Endothelial cell of umbilical vein (primary cell): ENCODE measurements at regions not wholly inside any gene's neighbourhood (a gene's known extent, or its start where the extent isn't known, plus 50 kb on each side); places are given as distances from the start of the nearest gene placed in this dataset.

Experiments
- BruUV-seq: library from RNA; stranded (reverse); fragments of 400-500 nt; replicated peaks from 2 replicates; lab custom pipeline; 2021; lab: Mats Ljungman, UMichigan
- CTCF ChIA-PET: fragments of 300-600, 350-600 bp; sonication (Branson Sonifier 250); formaldehyde crosslinking; loops from one replicate; lab custom pipeline; 2021; ENCODE audit warnings: antibody characterized with exemption, inconsistent platforms; lab: Charles Lee
- POLR2A ChIA-PET: fragments of 300-600, 350-600 bp; sonication (Branson Sonifier 250); formaldehyde crosslinking; loops from one replicate; lab custom pipeline; 2021; ENCODE audit warnings: antibody characterized with exemption, inconsistent platforms; lab: Charles Lee
- DNase-seq: peaks from one replicate; pipeline ENCODE4 v3.0.0-alpha.2; 2011; ENCODE audit warnings: low read depth, low spot score
- FAIRE-seq: peaks from 2 replicates; lab custom pipeline; 2011; peaks lifted over from hg19 to GRCh38; lab: Jason Lieb, UNC
- H2AFZ ChIP-seq: 2 replicates; pipeline ENCODE4 v1.6.0; 2012; ENCODE audit warnings: low read depth, low read length, control low read depth, inconsistent platforms
- H3K27ac ChIP-seq: 2 replicates; pipeline ENCODE4 v1.5.1; 2011; ENCODE audit warnings: low read depth, mild to moderate bottlenecking, control low read depth, low read length, moderate library complexity; ENCODE audit not compliant: insufficient read depth
- H3K27me3 ChIP-seq, 2 experiments: 2 replicates each; pipeline versions ENCODE4 v1.6.0 to v1.6.1; 2011; ENCODE audit warnings: low read length in 2 of 2, mixed read lengths in 1 of 2; ENCODE audit not compliant: control insufficient read depth in 2 of 2, insufficient read depth in 2 of 2
- H3K36me3 ChIP-seq, 2 experiments: 2 replicates in 1 of 2; 3 replicates in 1 of 2; pipeline ENCODE4 v1.5.1; 2011; ENCODE audit warnings: low read length in 2 of 2, mild to moderate bottlenecking in 1 of 2, moderate library complexity in 1 of 2; ENCODE audit not compliant: control insufficient read depth in 2 of 2, insufficient read depth in 2 of 2; ENCODE audit errors: extremely low read depth in 1 of 2
- H3K4me1 ChIP-seq: 3 replicates; pipeline ENCODE4 v1.5.1; 2011; ENCODE audit warnings: mild to moderate bottlenecking, low read length; ENCODE audit not compliant: control insufficient read depth, insufficient read depth; ENCODE audit errors: extremely low read depth
- H3K4me2 ChIP-seq: 2 replicates; pipeline ENCODE4 v1.6.1; 2011; ENCODE audit warnings: low read length, control low read depth, mixed read lengths; ENCODE audit not compliant: insufficient read depth
- H3K4me3 ChIP-seq, 3 experiments: fragments of 200-600 bp in 1 of 3; sonication (generic), shearing (Covaris generic) in 1 of 3; replicated peaks in 1 of 3; 2 replicates each; pipeline ENCODE4 v1.5.1; 2011 to 2016; ENCODE audit warnings: control low read depth in 3 of 3, low read length in 3 of 3, mild to moderate bottlenecking in 2 of 3, inconsistent platforms in 1 of 3, low read depth in 1 of 3, moderate library complexity in 1 of 3; ENCODE audit not compliant: insufficient read depth in 1 of 3
- H3K79me2 ChIP-seq: 2 replicates; pipeline ENCODE4 v1.6.0; 2012; ENCODE audit warnings: low read length, inconsistent platforms; ENCODE audit not compliant: control insufficient read depth, insufficient read depth
- H3K9ac ChIP-seq: replicated peaks from 2 replicates; pipeline ENCODE3; 2011; ENCODE audit warnings: low read length, control low read depth; ENCODE audit not compliant: insufficient read depth; ENCODE audit errors: extremely low read depth
- H3K9me1 ChIP-seq: replicated peaks from 3 replicates; pipeline ENCODE4 v1.6.0; 2011; ENCODE audit warnings: mild to moderate bottlenecking, low read length; ENCODE audit not compliant: control insufficient read depth, insufficient read depth; ENCODE audit errors: extremely low read depth
- H3K9me3 ChIP-seq: replicated peaks from 2 replicates; pipeline ENCODE4 v1.5.1; 2012; ENCODE audit warnings: low read length, inconsistent platforms; ENCODE audit not compliant: control insufficient read depth, insufficient read depth
- H4K20me1 ChIP-seq: replicated peaks from 2 replicates; pipeline ENCODE3; 2011; ENCODE audit warnings: mild to moderate bottlenecking, low read length; ENCODE audit not compliant: control insufficient read depth, insufficient read depth; ENCODE audit errors: extremely low read depth
- CTCF ChIP-seq, 2 donors: IDR thresholded peaks; 1 replicate in 1 of 2; 2 replicates in 1 of 2; pipeline ENCODE4 v1.5.1; 2011; ENCODE audit warnings: low read length in 2 of 2, mild to moderate bottlenecking in 2 of 2, moderate library complexity in 2 of 2, control low read depth in 1 of 2, inconsistent platforms in 1 of 2, low read depth in 1 of 2; ENCODE audit not compliant: insufficient read depth in 1 of 2; ENCODE audit errors: extremely low read depth in 1 of 2
- EZH2 ChIP-seq: IDR thresholded peaks from 2 replicates; pipeline ENCODE4 v1.6.1; 2012; ENCODE audit warnings: borderline replicate concordance, low read depth, mild to moderate bottlenecking, moderate library complexity, low read length, inconsistent platforms; ENCODE audit not compliant: severe bottlenecking
- FOS ChIP-seq: IDR thresholded peaks from 2 replicates; pipeline ENCODE4 v1.6.1; 2011; ENCODE audit warnings: mild to moderate bottlenecking, low read length, moderate library complexity, borderline replicate concordance; ENCODE audit not compliant: insufficient read depth
- GATA2 ChIP-seq: IDR thresholded peaks from 2 replicates; pipeline ENCODE4 v1.7.0; 2011; ENCODE audit warnings: low read depth, mild to moderate bottlenecking, moderate library complexity, mixed read lengths, low read length; ENCODE audit not compliant: insufficient read length, insufficient read depth
- JUN ChIP-seq: IDR thresholded peaks from 2 replicates; pipeline ENCODE4 v1.6.1; 2011; ENCODE audit warnings: borderline replicate concordance, low read depth; ENCODE audit not compliant: insufficient read length, insufficient read depth
- MYC ChIP-seq: IDR thresholded peaks from one replicate; pipeline ENCODE4 v1.6.1; 2011; ENCODE audit warnings: mild to moderate bottlenecking, low read depth, low read length
- POLR2A ChIP-seq: IDR thresholded peaks from 2 replicates; pipeline ENCODE4 v1.6.1; 2012; ENCODE audit warnings: low read depth, mild to moderate bottlenecking, control low read depth, low read length
- POLR2AphosphoS5 ChIP-seq: IDR thresholded peaks from 2 replicates; pipeline ENCODE4 v1.6.1; 2012; ENCODE audit warnings: low read depth, mild to moderate bottlenecking, control low read depth, low read length, moderate library complexity; ENCODE audit not compliant: insufficient read depth
- dilution Hi-C: fragments of 300-500 bp; cut with MboI; formaldehyde crosslinking; loops from one replicate; pipeline ENCODE4 v1.15.0; 2019; ENCODE audit warnings: low sequenced_read_pairs; ENCODE audit not compliant: extremely low pct_ligation_motif_present
- intact Hi-C: fragments of 100-400 bp; cut with micrococcal nuclease; formaldehyde crosslinking; loops from one replicate; pipeline ENCODE4 v1.10.0; 2022
- TF ChIP-seq, protein P1 (sequence below): IDR thresholded peaks from 2 replicates; pipeline ENCODE4 v1.6.1; 2011; ENCODE audit not compliant: insufficient read depth, insufficient read length

- H4K20me1 ChIP-seq: no peaks in the 10 kb centered on the region
- no peak for DNase-seq
- intact Hi-C loops: no loop called here
- H3K36me3 ChIP-seq: no peaks in the 10 kb centered on the region
- H3K9ac ChIP-seq: no peak overlapping the region
- no peak for FAIRE-seq
- TF ChIP-seq GATA2 (no peak), POLR2A (no peak), POLR2AphosphoS5 (no peak), FOS (no peak), CTCF (IDR thresholded peaks at IDR 0.05; ENCODE audit: extremely low read depth in 1 of 2, insufficient read depth in 1 of 2, low read depth in 1 of 2, low read length in 2 of 2) (no peak), MYC (no peak), JUN (no peak), EZH2 (no peak)
- TF ChIP-seq, protein P1, sequence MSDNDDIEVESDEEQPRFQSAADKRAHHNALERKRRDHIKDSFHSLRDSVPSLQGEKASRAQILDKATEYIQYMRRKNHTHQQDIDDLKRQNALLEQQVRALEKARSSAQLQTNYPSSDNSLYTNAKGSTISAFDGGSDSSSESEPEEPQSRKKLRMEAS: no peak
- no peaks in the 10 kb centered on the region for H3K9me1 ChIP-seq
- ChIA-PET POLR2A (no interaction called here), CTCF (no interaction called here)
- H3K27me3 ChIP-seq: no peaks in the 10 kb centered on the region
- dilution Hi-C loops: no loop called here
- H3K27ac ChIP-seq: no peak overlapping the region
- no peaks in the 10 kb centered on the region for H3K4me1 ChIP-seq
- H3K79me2 ChIP-seq: no peaks in the 10 kb centered on the region
- no peak overlapping the region for H3K4me2 ChIP-seq
- H2AFZ ChIP-seq: no peak overlapping the region
- no peak overlapping the region for H3K4me3 ChIP-seq
- no peaks in the 10 kb centered on the region for H3K9me3 ChIP-seq
- BruUV-seq: no TSS peak
Measured at GRCh38 chr7:110480964-110481363, 610.0 kb upstream of the LRRN3 start.
